Uterus (tissue), 2 donors: ENCODE measurements at regions not wholly inside any gene's neighbourhood (a gene's known extent, or its start where the extent isn't known, plus 50 kb on each side); places are given as distances from the start of the nearest gene placed in this dataset.

Experiments used
- CTCF ChIP-seq, 4 experiments: fragments of 200-600 bp in 2 of 4; fragments of 450-650 bp in 2 of 4; sonication (generic) in 2 of 4; IDR thresholded peaks; one replicate each; pipeline ENCODE4 v1.5.1; 2016 to 2019; ENCODE audit warnings: antibody characterized with exemption in 4 of 4, mild to moderate bottlenecking in 2 of 4, moderate library complexity in 1 of 4
- POLR2A ChIP-seq, 2 donors: fragments of 450-650 bp; IDR thresholded peaks; one replicate each; pipeline ENCODE4 v1.6.1; 2016; ENCODE audit warnings: antibody characterized with exemption in 2 of 2, mild to moderate bottlenecking in 1 of 2, moderate library complexity in 1 of 2

- TF ChIP-seq CTCF (IDR thresholded peaks at IDR 0.05) (no peak), POLR2A (IDR thresholded peaks at IDR 0.05) (no peak)
Measured at GRCh38 chr3:102066470-102066869, 217.2 kb downstream of the NFKBIZ start.
